Breast epithelium (tissue), 4 donors: ENCODE measurements at regions not wholly inside any gene's neighbourhood (a gene's known extent, or its start where the extent isn't known, plus 50 kb on each side); places are given as distances from the start of the nearest gene placed in this dataset.

Experiments used
- DNase-seq, 2 donors: peaks; one replicate each; pipeline ENCODE4 v3.0.0-alpha.2; 2019; ENCODE audit warnings: low spot score in 2 of 2
- H3K27ac ChIP-seq, 2 donors: fragments of 200-600 bp; sonication (generic) in 1 of 2; one replicate each; pipeline ENCODE4 v1.5.1; 2016 to 2019; ENCODE audit warnings: mild to moderate bottlenecking in 1 of 2
- H3K27me3 ChIP-seq, 2 donors: fragments of 200-600 bp; sonication (generic) in 1 of 2; one replicate each; pipeline versions ENCODE4 v1.5.1 to v1.6.0; 2017 to 2019; ENCODE audit warnings: control low read depth in 1 of 2, mild to moderate bottlenecking in 1 of 2
- H3K36me3 ChIP-seq: fragments of 200-600 bp; one replicate; pipeline ENCODE4 v1.5.1; 2019
- H3K4me1 ChIP-seq, 2 donors: fragments of 200-600 bp; sonication (generic); one replicate each; pipeline ENCODE4 v1.5.1; 2016 to 2019; ENCODE audit warnings: control low read depth in 1 of 2
- H3K4me3 ChIP-seq, 3 donors: fragments of 200-600 bp; sonication (generic); 1 replicate in 2 of 3; 2 replicates in 1 of 3; pipeline ENCODE4 v1.5.1; 2016 to 2019; ENCODE audit warnings: mild to moderate bottlenecking in 3 of 3, moderate library complexity in 2 of 3
- H3K9me3 ChIP-seq, 2 donors: fragments of 200-600 bp; sonication (generic) in 1 of 2; one replicate each; pipeline ENCODE4 v1.5.1; 2016 to 2019; ENCODE audit warnings: control low read depth in 1 of 2
- CTCF ChIP-seq, 3 donors: fragments of 450-650 bp; IDR thresholded peaks; one replicate each; pipeline ENCODE4 v1.5.1; 2016 to 2017; ENCODE audit warnings: antibody characterized with exemption in 3 of 3, mild to moderate bottlenecking in 3 of 3, moderate library complexity in 3 of 3
- POLR2A ChIP-seq: fragments of 450-650 bp; IDR thresholded peaks from one replicate; pipeline ENCODE4 v1.6.1; 2016; ENCODE audit warnings: antibody characterized with exemption, mild to moderate bottlenecking, moderate library complexity
- POLR2AphosphoS5 ChIP-seq, 3 donors: sonication (generic); formaldehyde crosslinking; IDR thresholded peaks; one replicate each; pipeline ENCODE4 v1.6.1; 2017; ENCODE audit warnings: antibody characterized with exemption in 3 of 3
- intact Hi-C: fragments of 100-400 bp; cut with DNase I; formaldehyde crosslinking; loops from one replicate; pipeline ENCODE4 v1.15.1; 2023; ENCODE audit warnings: low total_unique reads

- DNase-seq = no peak
- H3K36me3 ChIP-seq = no peaks in the 10 kb centered on the region
- H3K9me3 ChIP-seq = no peaks in the 10 kb centered on the region
- no peak for TF ChIP-seq CTCF (IDR thresholded peaks at IDR 0.05)
- TF ChIP-seq POLR2A = no peak
- TF ChIP-seq POLR2AphosphoS5 (IDR thresholded peaks at IDR 0.05) = no peak
- H3K4me1 ChIP-seq = no peaks in the 10 kb centered on the region
- no peaks in the 10 kb centered on the region for H3K27me3 ChIP-seq
- H3K27ac ChIP-seq = no peak overlapping the region
- intact Hi-C loops = no loop called here
- H3K4me3 ChIP-seq = no peak overlapping the region
These were observed 362.3 kb upstream of the KIF2A start for GRCh38 chr5:61943713-61944112.

GRCh38 chr5:61948151-61948550 is 357.9 kb upstream of the KIF2A start:
- no peaks in the 10 kb centered on the region for H3K4me1 ChIP-seq
- TF ChIP-seq POLR2AphosphoS5 (IDR thresholded peaks at IDR 0.05) = no peak
- no peak for TF ChIP-seq CTCF (IDR thresholded peaks at IDR 0.05)
- TF ChIP-seq POLR2A = no peak
- no peaks in the 10 kb centered on the region for H3K36me3 ChIP-seq
- H3K4me3 ChIP-seq = no peak overlapping the region
- intact Hi-C loops = no loop called here
- no peaks in the 10 kb centered on the region for H3K27me3 ChIP-seq
- DNase-seq = no peak
- no peak overlapping the region for H3K27ac ChIP-seq
- no peaks in the 10 kb centered on the region for H3K9me3 ChIP-seq

GRCh38 chr5:61949054-61949678 is 356.8 kb upstream of the KIF2A start:
- H3K27ac ChIP-seq = no peak overlapping the region
- TF ChIP-seq POLR2AphosphoS5 (IDR thresholded peaks at IDR 0.05) = no peak
- no peak for TF ChIP-seq CTCF (IDR thresholded peaks at IDR 0.05)
- no peaks in the 10 kb centered on the region for H3K9me3 ChIP-seq
- H3K4me1 ChIP-seq = no peaks in the 10 kb centered on the region
- DNase-seq = no peak
- no peaks in the 10 kb centered on the region for H3K27me3 ChIP-seq
- no peak overlapping the region for H3K4me3 ChIP-seq
- no peaks in the 10 kb centered on the region for H3K36me3 ChIP-seq
- intact Hi-C loops = no loop called here

GRCh38 chr5:61949679-61950435 is 356.1 kb upstream of the KIF2A start:
- Histone ChIP-seq H3K27me3 (no peaks in the 10 kb centered on the region), H3K27ac (no peak overlapping the region), H3K36me3 (no peaks in the 10 kb centered on the region), H3K4me1 (no peaks in the 10 kb centered on the region), H3K4me3 (no peak overlapping the region), H3K9me3 (no peaks in the 10 kb centered on the region)
- intact Hi-C loops = no loop called here
- no peak for DNase-seq
- TF ChIP-seq POLR2AphosphoS5 (IDR thresholded peaks at IDR 0.05) (no peak), CTCF (IDR thresholded peaks at IDR 0.05) (no peak), POLR2A (no peak)

- Histone ChIP-seq H3K36me3 (no peaks in the 10 kb centered on the region), H3K4me3 (no peak overlapping the region), H3K27me3 (no peaks in the 10 kb centered on the region), H3K4me1 (no peaks in the 10 kb centered on the region), H3K27ac (no peak overlapping the region), H3K9me3 (no peaks in the 10 kb centered on the region)
- no peak for TF ChIP-seq CTCF (IDR thresholded peaks at IDR 0.05)
- no peak for TF ChIP-seq POLR2A
- no peak for TF ChIP-seq POLR2AphosphoS5 (IDR thresholded peaks at IDR 0.05)
- no peak for DNase-seq
- intact Hi-C loops = no loop called here
These were observed 354.7 kb upstream of the KIF2A start for GRCh38 chr5:61951295-61951694.
